H1 (cell line): ENCODE measurements at regions not wholly inside any gene's neighbourhood (a gene's known extent, or its start where the extent isn't known, plus 50 kb on each side); places are given as distances from the start of the nearest gene placed in this dataset.

Source experiments
- CTCF ChIA-PET: fragments of 300-600 bp; sonication (Branson Sonifier 250); formaldehyde crosslinking; loops from one replicate; lab custom pipeline; 2021; ENCODE audit not compliant: partially characterized antibody; lab: Charles Lee
- POLR2A ChIA-PET: fragments of 300-600 bp; sonication (Branson Sonifier 250); formaldehyde crosslinking; loops from one replicate; lab custom pipeline; 2021; ENCODE audit warnings: inconsistent platforms; ENCODE audit not compliant: partially characterized antibody; lab: Charles Lee
- DNase-seq, 2 experiments: peaks; one replicate each; pipeline versions ENCODE4 v3.0.0 to v3.0.0-alpha.2; 2010 to 2022; ENCODE audit warnings: low spot score in 2 of 2, low read depth in 1 of 2, mixed read lengths in 1 of 2
- FAIRE-seq: peaks from 2 replicates; lab custom pipeline; 2011; peaks lifted over from hg19 to GRCh38; lab: Jason Lieb, UNC
- H2AFZ ChIP-seq: 2 replicates; pipeline ENCODE4 v1.8.1; 2012; ENCODE audit warnings: low read length, inconsistent platforms
- H2AK5ac ChIP-seq: 2 replicates; pipeline ENCODE4 v1.6.1; 2013; ENCODE audit warnings: low read depth, low read length
- H2BK120ac ChIP-seq: replicated peaks from 2 replicates; pipeline ENCODE3; 2013; ENCODE audit warnings: low read depth, low read length, inconsistent platforms
- H2BK12ac ChIP-seq: 2 replicates; pipeline ENCODE4 v1.6.1; 2013; ENCODE audit warnings: low read depth, low read length
- H2BK15ac ChIP-seq: 2 replicates; pipeline ENCODE4 v1.6.1; 2013; ENCODE audit warnings: low read length
- H2BK20ac ChIP-seq: 2 replicates; pipeline ENCODE4 v1.6.1; 2013; ENCODE audit warnings: low read length
- H2BK5ac ChIP-seq: 2 replicates; pipeline ENCODE4 v1.6.1; 2013; ENCODE audit warnings: low read depth, low read length
- H3K14ac ChIP-seq: 2 replicates; pipeline ENCODE4 v1.6.1; 2013; ENCODE audit warnings: inconsistent platforms; ENCODE audit not compliant: insufficient read length
- H3K18ac ChIP-seq: 2 replicates; pipeline ENCODE4 v1.6.1; 2013; ENCODE audit warnings: low read length; ENCODE audit errors: extremely low read depth
- H3K23ac ChIP-seq: 2 replicates; pipeline ENCODE4 v1.6.1; 2013; ENCODE audit warnings: inconsistent platforms; ENCODE audit not compliant: insufficient read length
- H3K23me2 ChIP-seq: 2 replicates; pipeline ENCODE4 v1.6.1; 2013; ENCODE audit warnings: low read depth, low read length
- H3K27ac ChIP-seq: 2 replicates; pipeline ENCODE4 v1.6.1; 2011; ENCODE audit warnings: low read depth, low read length, inconsistent platforms
- H3K27me3 ChIP-seq, 4 experiments: replicated peaks in 1 of 4; 1 replicate in 1 of 4; 2 replicates in 3 of 4; pipeline versions ENCODE4 v1.6.1 to v1.8.1; 2011 to 2013; ENCODE audit warnings: low read length in 3 of 4, mild to moderate bottlenecking in 3 of 4, inconsistent platforms in 2 of 4, mixed read lengths in 2 of 4, moderate library complexity in 1 of 4; ENCODE audit not compliant: control insufficient read depth in 3 of 4, insufficient read depth in 3 of 4; ENCODE audit errors: extremely low read depth in 1 of 4
- H3K36me3 ChIP-seq, 4 experiments: 2 replicates each; pipeline versions ENCODE4 v1.6.1 to v1.8.1; 2011 to 2013; ENCODE audit warnings: mild to moderate bottlenecking in 4 of 4, low read length in 3 of 4, moderate library complexity in 2 of 4, control low read depth in 1 of 4, inconsistent platforms in 1 of 4; ENCODE audit not compliant: insufficient read depth in 4 of 4, control insufficient read depth in 2 of 4
- H3K4ac ChIP-seq: replicated peaks from 2 replicates; pipeline ENCODE3; 2013; ENCODE audit warnings: low read length, low read depth, mixed read lengths, inconsistent platforms; ENCODE audit not compliant: insufficient read length
- H3K4me1 ChIP-seq, 4 experiments: replicated peaks in 1 of 4; 1 replicate in 1 of 4; 2 replicates in 3 of 4; pipeline versions ENCODE4 v1.6.1 to v1.8.1; 2011 to 2013; ENCODE audit warnings: low read length in 3 of 4, inconsistent platforms in 2 of 4, mixed read lengths in 1 of 4; ENCODE audit not compliant: insufficient read depth in 4 of 4, control insufficient read depth in 3 of 4
- H3K4me2 ChIP-seq, 2 experiments: 2 replicates each; pipeline versions ENCODE4 v1.6.1 to v1.8.1; 2011 to 2013; ENCODE audit warnings: low read depth in 2 of 2, low read length in 2 of 2, control low read depth in 1 of 2, inconsistent platforms in 1 of 2, mild to moderate bottlenecking in 1 of 2; ENCODE audit not compliant: insufficient read depth in 1 of 2
- H3K4me3 ChIP-seq, 4 experiments: fragments of 200-600, 300-600 bp in 1 of 4; sonication (generic), shearing (Covaris generic), sonication (Bioruptor Twin) in 1 of 4; 2 replicates each; pipeline versions ENCODE4 v1.5.1 to v1.8.1; 2011 to 2016; ENCODE audit warnings: low read length in 4 of 4, low read depth in 3 of 4, control low read depth in 2 of 4, inconsistent platforms in 2 of 4, mild to moderate bottlenecking in 2 of 4, mixed read lengths in 1 of 4, moderate library complexity in 1 of 4; ENCODE audit not compliant: insufficient read depth in 2 of 4; ENCODE audit errors: extremely low read depth in 1 of 4
- H3K56ac ChIP-seq: replicated peaks from 2 replicates; pipeline ENCODE3; 2013; ENCODE audit warnings: low read depth, mild to moderate bottlenecking, mixed read lengths, low read length, inconsistent platforms; ENCODE audit not compliant: insufficient read length
- H3K79me1 ChIP-seq: 2 replicates; pipeline ENCODE4 v1.6.1; 2013; ENCODE audit warnings: low read depth, low read length, control low read depth
- H3K79me2 ChIP-seq, 2 experiments: 2 replicates each; pipeline versions ENCODE4 v1.6.1 to v1.8.1; 2012 to 2013; ENCODE audit warnings: low read length in 2 of 2, mild to moderate bottlenecking in 2 of 2, inconsistent platforms in 1 of 2; ENCODE audit not compliant: insufficient read depth in 2 of 2, control insufficient read depth in 1 of 2
- H3K9ac ChIP-seq, 4 experiments: replicated peaks in 1 of 4; 1 replicate in 1 of 4; 2 replicates in 3 of 4; pipeline versions ENCODE4 v1.6.1 to v1.8.1; 2011 to 2013; ENCODE audit warnings: low read depth in 3 of 4, low read length in 3 of 4, control low read depth in 2 of 4, mild to moderate bottlenecking in 2 of 4, moderate library complexity in 2 of 4, inconsistent platforms in 1 of 4; ENCODE audit errors: extremely low read depth in 1 of 4
- H3K9me3 ChIP-seq, 2 experiments: 2 replicates each; pipeline versions ENCODE4 v1.6.1 to v1.8.1; 2012 to 2013; ENCODE audit warnings: mild to moderate bottlenecking in 2 of 2, moderate library complexity in 2 of 2, control low read depth in 1 of 2, inconsistent platforms in 1 of 2, low read depth in 1 of 2, low read length in 1 of 2, mixed read lengths in 1 of 2; ENCODE audit not compliant: insufficient read depth in 2 of 2
- H4K20me1 ChIP-seq, 2 experiments: replicated peaks in 1 of 2; 2 replicates each; pipeline versions ENCODE3 to v1.8.1; 2011 to 2013; ENCODE audit warnings: inconsistent platforms in 2 of 2, low read length in 2 of 2, mild to moderate bottlenecking in 1 of 2; ENCODE audit not compliant: insufficient read depth in 2 of 2, control insufficient read depth in 1 of 2
- H4K5ac ChIP-seq: 2 replicates; pipeline ENCODE4 v1.6.1; 2013; ENCODE audit warnings: low read length, low read depth, mixed read lengths, inconsistent platforms; ENCODE audit not compliant: insufficient read length
- H4K8ac ChIP-seq: 2 replicates; pipeline ENCODE4 v1.8.0; 2013; ENCODE audit warnings: mild to moderate bottlenecking, moderate library complexity, low read length, inconsistent platforms; ENCODE audit not compliant: insufficient read depth; ENCODE audit errors: extremely low read depth
- H4K91ac ChIP-seq: replicated peaks from 2 replicates; pipeline ENCODE3; 2013; ENCODE audit warnings: low read length, mixed read lengths, inconsistent platforms; ENCODE audit not compliant: insufficient read length
- BACH1 ChIP-seq: IDR thresholded peaks from 2 replicates; pipeline ENCODE4 v1.6.1; 2012; ENCODE audit warnings: low read length, improper control_type of control experiment
- WGBS, 2 experiments: shearing (Covaris generic) in 1 of 2; methylation state at CpG; one replicate each; pipeline versions ENCODE4 v1.1.6 to v1.1.7; 2013 to 2015; ENCODE audit warnings: low lambda C conversion rate in 2 of 2, mixed read lengths in 2 of 2, inconsistent platforms in 1 of 2, low coverage in 1 of 2, missing lambda C conversion rate in 1 of 2; ENCODE audit not compliant: insufficient replicate concordance in 2 of 2, insufficient coverage in 1 of 2, insufficient read length in 1 of 2; ENCODE audit errors: extremely low coverage in 1 of 2, missing lambda C conversion rate in 1 of 2; 5-methylcytosine and 5-hydroxymethylcytosine counted together

DNA sequence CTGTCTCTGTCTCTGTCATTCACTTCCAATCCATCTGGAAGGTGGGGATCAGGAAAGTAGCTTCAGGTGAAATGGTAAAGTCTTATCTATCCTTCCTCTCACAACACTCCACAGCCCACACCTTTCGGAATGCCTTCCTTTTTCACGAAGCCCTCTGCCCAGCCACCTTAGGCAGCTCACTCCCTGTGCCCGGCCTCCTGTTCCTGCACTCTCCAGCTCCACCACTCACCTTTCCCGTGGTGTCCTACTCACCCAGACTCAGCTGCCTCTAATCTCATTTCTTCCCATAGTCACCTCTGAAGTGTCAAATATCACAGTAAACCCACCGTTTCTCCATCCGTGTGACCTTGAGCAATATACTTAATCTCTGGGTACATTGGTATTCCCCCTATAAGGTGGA is 100.9 kb upstream of the C7orf33 start:
- FAIRE-seq = no peak
- POLR2A ChIA-PET = no interaction called here

More for the DNA sequence above, 100.9 kb upstream of the C7orf33 start:
- Histone ChIP-seq H3K79me1 (no peaks in the 10 kb centered on the region), H3K4ac (no peak overlapping the region), H3K18ac (no peak overlapping the region), H3K14ac (no peak overlapping the region), H3K9ac (no peak overlapping the region), H3K27ac (no peak overlapping the region), H3K9me3 (peaks cover 0 to 4% of the 10 kb centered on the region in 2 experiments; a peak in 1 of 4 replicates), H3K23me2 (no peaks in the 10 kb centered on the region), H2AFZ (no peak overlapping the region), H2AK5ac (no peak overlapping the region), H3K79me2 (no peaks in the 10 kb centered on the region), H3K56ac (no peak overlapping the region), H2BK5ac (no peak overlapping the region), H4K8ac (no peak overlapping the region), H2BK15ac (no peak overlapping the region), H4K20me1 (no peaks in the 10 kb centered on the region), H3K4me3 (no peak overlapping the region), H2BK120ac (no peak overlapping the region), H3K4me2 (no peak overlapping the region), H3K36me3 (no peaks in the 10 kb centered on the region), H2BK12ac (no peak overlapping the region), H4K5ac (no peak overlapping the region), H3K27me3 (no peaks in the 10 kb centered on the region), H2BK20ac (no peak overlapping the region), H3K23ac (no peak overlapping the region), H4K91ac (no peak overlapping the region), H3K4me1 (no peaks in the 10 kb centered on the region; a peak in 2 of 7 replicates)
- CTCF ChIA-PET = no interaction called here
- 86% methylated on average over 6 of the region's 6 CpGs; no CpG with 5 or more reads in 1 of the 2 experiments for WGBS, 2 experiments
- TF ChIP-seq BACH1 = no peak
- no peak for DNase-seq
